Colonic mucosa (tissue), 4 donors: ENCODE measurements at regions not wholly inside any gene's neighbourhood (a gene's known extent, or its start where the extent isn't known, plus 50 kb on each side); places are given as distances from the start of the nearest gene placed in this dataset.

Experiments
- DNase-seq: peaks from one replicate; pipeline ENCODE4 v3.0.0-alpha.2; 2020
- H3K27ac ChIP-seq: fragments of 200-600 bp; one replicate; pipeline ENCODE4 v1.8.0; 2021
- H3K27me3 ChIP-seq: fragments of 200-600 bp; one replicate; pipeline ENCODE4 v1.8.0; 2021
- H3K36me3 ChIP-seq: fragments of 200-600 bp; one replicate; pipeline ENCODE4 v1.8.0; 2021
- H3K4me1 ChIP-seq: fragments of 200-600 bp; one replicate; pipeline ENCODE4 v1.8.0; 2021; ENCODE audit warnings: mild to moderate bottlenecking
- H3K4me3 ChIP-seq: fragments of 200-600 bp; one replicate; pipeline ENCODE4 v1.8.0; 2021
- H3K9ac ChIP-seq, 2 donors: one replicate each; pipeline ENCODE4 v1.7.0; 2013; ENCODE audit warnings: control low read depth in 2 of 2, low read depth in 2 of 2, low read length in 2 of 2
- H3K9me3 ChIP-seq: fragments of 200-600 bp; one replicate; pipeline ENCODE4 v1.8.0; 2021
- CTCF ChIP-seq: fragments of 200-600 bp; IDR thresholded peaks from one replicate; pipeline ENCODE4 v1.8.0; 2022; ENCODE audit warnings: antibody characterized with exemption, mild to moderate bottlenecking
- intact Hi-C: fragments of 100-400 bp; cut with DNase I; formaldehyde crosslinking; loops from one replicate; pipeline ENCODE4 v1.14.1; 2022
- donor health status: healthy.
- donor health status: DM: no; HTN: no; CAD: no.
- donor health status: DM: no; HTN: no; CAD: no.

DNA sequence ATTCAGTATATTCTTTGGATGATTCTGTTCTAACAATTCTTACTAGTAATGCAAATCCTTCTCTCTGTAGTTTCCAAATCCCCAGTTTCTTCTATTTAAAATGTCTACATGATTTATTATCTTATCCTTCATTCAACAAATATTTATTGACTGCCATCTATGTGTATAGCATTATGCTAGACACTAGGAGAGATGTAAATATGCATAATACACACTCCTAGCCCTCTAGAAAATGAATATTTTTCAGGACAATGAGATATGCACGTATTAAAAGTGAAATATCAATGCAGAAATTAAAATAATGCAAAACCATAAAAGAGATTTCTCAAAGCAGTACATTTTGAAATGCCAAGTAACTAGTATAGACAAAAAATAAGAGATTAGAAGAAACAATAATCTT lies 293.5 kb upstream of the CNR1 start:
- H3K36me3 ChIP-seq = no peaks in the 10 kb centered on the region
- no peak overlapping the region for H3K27ac ChIP-seq
- no peaks in the 10 kb centered on the region for H3K27me3 ChIP-seq
- no peak for DNase-seq
- no peaks in the 10 kb centered on the region for H3K4me1 ChIP-seq
- H3K4me3 ChIP-seq = no peak overlapping the region
- no peak overlapping the region for H3K9ac ChIP-seq
- TF ChIP-seq CTCF = no peak
- intact Hi-C loops = no loop called here
- H3K9me3 ChIP-seq = no peaks in the 10 kb centered on the region

DNA sequence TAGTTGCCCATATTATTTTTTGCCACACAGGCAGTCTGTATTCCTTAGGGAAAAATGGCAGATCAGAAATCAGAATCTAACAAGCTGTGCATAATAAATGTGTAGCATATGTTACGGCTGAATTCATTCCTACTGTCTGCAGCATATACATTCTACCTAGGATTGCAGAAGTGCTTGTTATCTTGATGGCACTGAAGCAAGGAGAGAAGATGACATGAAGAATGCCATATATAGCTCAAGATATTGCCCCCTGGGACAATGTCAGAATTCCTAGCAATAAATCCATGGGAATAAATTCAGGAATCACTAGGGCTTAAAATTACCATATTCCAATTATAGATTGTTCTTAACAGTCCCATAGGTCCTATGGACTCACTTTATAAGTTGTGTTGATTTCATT lies 293.0 kb upstream of the CNR1 start:
- intact Hi-C loops = no loop called here
- H3K27ac ChIP-seq = no peak overlapping the region
- H3K4me3 ChIP-seq = no peak overlapping the region

DNA sequence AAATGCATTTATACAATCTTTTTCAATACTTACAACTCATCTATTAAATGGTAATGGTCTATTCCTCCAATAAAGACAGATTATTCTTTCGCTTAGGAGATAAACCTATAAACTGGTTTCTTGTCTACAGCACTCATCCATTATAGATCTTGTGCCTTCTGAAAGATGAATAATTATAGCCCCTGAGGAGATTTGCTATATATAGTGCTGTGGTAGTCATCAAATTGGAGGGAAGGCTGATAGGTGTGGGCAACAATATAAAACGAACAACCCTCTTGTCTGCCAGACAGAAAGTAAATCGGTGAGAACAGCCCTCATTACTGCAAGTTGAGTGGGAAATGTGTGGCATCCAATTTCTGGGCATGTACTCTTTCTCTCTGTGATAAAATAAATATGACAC lies 292.5 kb upstream of the CNR1 start:
- H3K36me3 ChIP-seq = no peaks in the 10 kb centered on the region
- no peak overlapping the region for H3K4me3 ChIP-seq
- no peak for TF ChIP-seq CTCF
- H3K27ac ChIP-seq = no peak overlapping the region
- no peaks in the 10 kb centered on the region for H3K4me1 ChIP-seq
- DNase-seq = no peak
- H3K9me3 ChIP-seq = no peaks in the 10 kb centered on the region
- intact Hi-C loops = no loop called here
- no peaks in the 10 kb centered on the region for H3K27me3 ChIP-seq
- H3K9ac ChIP-seq = no peak overlapping the region

More for the DNA sequence above, 293.0 kb upstream of the CNR1 start:
- H3K9me3 ChIP-seq = no peaks in the 10 kb centered on the region
- no peak for TF ChIP-seq CTCF
- no peak for DNase-seq
- H3K27me3 ChIP-seq = no peaks in the 10 kb centered on the region
- H3K36me3 ChIP-seq = no peaks in the 10 kb centered on the region
- no peak overlapping the region for H3K9ac ChIP-seq
- H3K4me1 ChIP-seq = no peaks in the 10 kb centered on the region

DNA sequence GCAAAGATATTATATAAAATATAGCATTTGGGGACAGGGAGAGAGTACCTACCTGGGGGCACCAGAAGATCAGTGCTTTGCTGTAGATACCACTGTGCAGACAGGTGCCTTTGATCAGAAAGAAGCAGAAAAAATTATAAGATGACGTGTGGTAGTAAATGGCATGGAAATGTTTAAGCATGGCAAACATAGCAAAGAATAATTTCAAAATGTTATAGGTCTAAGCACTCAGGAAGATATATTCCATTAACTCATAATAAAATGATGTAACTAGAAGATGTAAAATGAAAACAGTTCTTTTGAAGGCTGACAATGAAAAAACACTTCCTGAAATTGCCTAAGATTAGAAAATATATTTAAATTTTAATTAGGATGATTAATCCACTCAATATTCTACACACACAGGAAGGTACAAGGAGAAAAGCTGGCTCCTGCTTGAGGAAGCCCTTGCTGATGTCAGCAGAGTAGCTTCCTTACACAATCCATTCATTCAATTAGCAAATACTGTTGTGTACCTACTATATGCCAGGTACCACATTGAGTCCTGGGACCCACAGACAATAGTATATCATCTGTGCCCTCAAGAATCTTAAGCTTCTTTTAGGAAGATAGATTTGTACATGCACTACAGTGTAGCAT lies 290.2 kb upstream of the CNR1 start:
- Histone ChIP-seq H3K27ac (no peak overlapping the region), H3K4me1 (no peaks in the 10 kb centered on the region), H3K9ac (no peak overlapping the region), H3K27me3 (no peaks in the 10 kb centered on the region), H3K36me3 (no peaks in the 10 kb centered on the region), H3K4me3 (no peak overlapping the region), H3K9me3 (no peaks in the 10 kb centered on the region)
- no peak for DNase-seq
- intact Hi-C loops = no loop called here
- no peak for TF ChIP-seq CTCF

DNA sequence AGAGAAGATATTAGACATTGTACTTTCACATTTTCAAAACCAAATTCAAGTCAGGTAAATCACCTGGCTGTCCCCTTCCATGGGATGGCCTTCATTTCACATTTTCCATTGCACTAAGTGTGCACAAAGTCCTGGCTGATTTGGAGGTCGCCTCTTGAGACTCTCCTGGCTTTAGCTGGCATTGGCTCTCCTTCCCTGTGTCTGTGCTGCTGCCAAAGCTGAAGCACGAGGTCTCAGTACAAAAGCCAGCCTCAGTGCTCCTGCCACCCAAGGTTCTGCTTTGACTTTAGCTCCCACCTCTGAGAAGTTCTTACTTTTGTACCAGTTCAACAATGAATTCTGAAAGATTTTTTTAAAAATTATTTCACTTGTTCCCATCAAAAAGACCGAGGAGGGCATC lies 289.2 kb upstream of the CNR1 start:
- H3K27ac ChIP-seq = no peak overlapping the region
- no peak overlapping the region for H3K9ac ChIP-seq
- no peak overlapping the region for H3K4me3 ChIP-seq
- H3K36me3 ChIP-seq = no peaks in the 10 kb centered on the region
- no peak for DNase-seq
- H3K9me3 ChIP-seq = no peaks in the 10 kb centered on the region
- TF ChIP-seq CTCF = no peak
- no peaks in the 10 kb centered on the region for H3K4me1 ChIP-seq
- H3K27me3 ChIP-seq = no peaks in the 10 kb centered on the region
- intact Hi-C loops = no loop called here
